ENCODE measurements at regions not wholly inside any gene's neighbourhood (a gene's known extent, or its start where the extent isn't known, plus 50 kb on each side); places are given as distances from the start of the nearest gene placed in this dataset.

DNA sequence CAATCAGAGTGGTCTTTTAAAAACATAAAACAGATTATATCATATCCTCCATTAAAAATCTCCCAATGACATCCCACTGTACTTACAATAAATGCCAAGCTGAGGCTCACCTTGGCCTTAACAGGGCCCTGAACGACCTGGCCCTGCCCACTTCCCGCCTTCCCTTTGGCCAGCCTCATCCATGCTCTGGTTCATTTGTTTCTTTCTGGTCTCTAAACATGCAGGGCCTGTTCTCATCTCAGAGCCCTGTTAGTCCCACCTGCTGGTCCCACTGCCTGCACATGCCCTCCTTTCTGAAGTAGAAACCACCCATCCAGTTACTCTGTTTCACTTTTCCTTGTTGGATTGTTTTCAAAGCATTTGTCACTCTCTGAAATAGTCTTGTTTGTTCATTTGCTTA, 227.4 kb downstream of the INSC start (continued):
- TF ChIP-seq ZBED1 (IDR thresholded peaks at IDR 0.05) (no peak), TCF7L2 (IDR thresholded peaks at IDR 0.05; ENCODE audit: low read depth, low read length) (no peak)

DNA sequence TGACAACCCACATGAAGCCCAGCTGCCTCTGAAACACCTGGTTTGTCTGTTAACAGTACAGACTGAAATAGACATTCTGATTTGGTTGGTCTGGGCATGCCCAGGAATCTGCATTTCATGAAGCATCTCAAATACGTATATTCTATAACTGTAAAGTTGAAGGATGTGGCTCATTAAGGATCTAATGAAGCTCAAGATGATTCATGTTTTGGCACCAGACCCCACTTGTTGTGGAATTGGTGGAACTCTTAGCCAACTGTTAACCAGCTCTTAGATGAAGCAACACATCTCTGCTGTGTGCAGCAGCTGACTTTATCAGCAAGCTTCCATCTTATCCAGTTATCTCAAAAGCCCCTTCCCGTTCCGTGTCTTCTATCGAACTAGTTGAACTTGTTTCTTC, 232.2 kb downstream of the INSC start:
- in situ Hi-C loops (cut with MboI), result no loop called here
- CTCF ChIA-PET (ENCODE audit: low intra/inter-chr PET ratio), result no interaction called here
- POLR2A ChIA-PET, result no interaction called here

More for the DNA sequence above, 232.2 kb downstream of the INSC start:
- Histone ChIP-seq H3K4me2 (ENCODE audit: insufficient read depth, low read length) (no peak overlapping the region), H3K9me1 (ENCODE audit: control insufficient read depth, insufficient read depth, low read length) (no peaks in the 10 kb centered on the region), H3K27ac (ENCODE audit: extremely low read depth, low read depth, low read length) (no peak overlapping the region), H4K20me1 (replicated peaks; ENCODE audit: control insufficient read depth, insufficient read depth, low read length) (no peaks in the 10 kb centered on the region), H3K9me3 (replicated peaks; ENCODE audit: control insufficient read depth, insufficient read depth, low read depth, low read length) (no peaks in the 10 kb centered on the region), H3K9ac (ENCODE audit: insufficient read depth in 1 of 2, low read depth in 2 of 2, low read length in 2 of 2) (no peak overlapping the region), H2AFZ (ENCODE audit: low read depth, low read length) (no peak overlapping the region), H3K4me1 (replicated peaks in 1 of 2; ENCODE audit: control insufficient read depth in 2 of 2, insufficient read depth in 2 of 2, low read length in 2 of 2) (no peaks in the 10 kb centered on the region), H3K4me3 (no peak overlapping the region), H3K36me3 (ENCODE audit: control insufficient read depth, insufficient read depth, low read length) (no peaks in the 10 kb centered on the region), H3K79me2 (ENCODE audit: control insufficient read depth, insufficient read depth, low read length) (no peaks in the 10 kb centered on the region), H3K27me3 (ENCODE audit: control insufficient read depth in 2 of 2, insufficient read depth in 2 of 2, low read length in 2 of 2) (no peaks in the 10 kb centered on the region)
- intact Hi-C loops (cut with micrococcal nuclease), result no loop called here
- WGBS (ENCODE audit: insufficient coverage, low coverage, missing lambda C conversion rate), result 0% methylated on average over 4 of the region's 4 CpGs
- DNase-seq (ENCODE audit: extremely low read depth in 1 of 4, low spot score in 3 of 4) (no peak), FAIRE-seq (no peak), ATAC-seq (no peak)
- BruUV-seq (replicated peaks), result no TSS peak
- no peak for TF ChIP-seq BRCA1 (IDR thresholded peaks at IDR 0.05)
- TF ChIP-seq BRCA1 (CRISPR knock-in tag; IDR thresholded peaks at IDR 0.05), result no peak
- TF ChIP-seq SMAD3 (CRISPR knock-in tag; conservative IDR thresholded peaks at IDR 0.05), result no peak
- no peak for TF ChIP-seq MEIS2 (IDR thresholded peaks at IDR 0.05; ENCODE audit: partially characterized antibody)
- TF ChIP-seq MAFF (IDR thresholded peaks at IDR 0.05; ENCODE audit: low read length), result no peak
- TF ChIP-seq IRF2 (CRISPR knock-in tag; IDR thresholded peaks at IDR 0.05), result no peak
- TF ChIP-seq NCOA4 (IDR thresholded peaks at IDR 0.05; ENCODE audit: partially characterized antibody), result no peak
- TF ChIP-seq, protein P1, sequence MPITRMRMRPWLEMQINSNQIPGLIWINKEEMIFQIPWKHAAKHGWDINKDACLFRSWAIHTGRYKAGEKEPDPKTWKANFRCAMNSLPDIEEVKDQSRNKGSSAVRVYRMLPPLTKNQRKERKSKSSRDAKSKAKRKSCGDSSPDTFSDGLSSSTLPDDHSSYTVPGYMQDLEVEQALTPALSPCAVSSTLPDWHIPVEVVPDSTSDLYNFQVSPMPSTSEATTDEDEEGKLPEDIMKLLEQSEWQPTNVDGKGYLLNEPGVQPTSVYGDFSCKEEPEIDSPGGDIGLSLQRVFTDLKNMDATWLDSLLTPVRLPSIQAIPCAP (CRISPR knock-in tag; IDR thresholded peaks at IDR 0.05; ENCODE audit: borderline replicate concordance), result no peak
- TF ChIP-seq RCOR1 (IDR thresholded peaks at IDR 0.05; ENCODE audit: borderline replicate concordance in 1 of 2, low read depth in 2 of 2, low read length in 2 of 2), result no peak
- TF ChIP-seq PCBP1 (IDR thresholded peaks at IDR 0.05; ENCODE audit: low read depth, low read length, poor library complexity, severe bottlenecking), result no peak
